ENCODE measurements at regions not wholly inside any gene's neighbourhood (a gene's known extent, or its start where the extent isn't known, plus 50 kb on each side); places are given as distances from the start of the nearest gene placed in this dataset.

- Histone ChIP-seq H3K27me3 (ENCODE audit: control insufficient read depth in 1 of 2, insufficient read depth in 2 of 2, low read length in 2 of 2) (no peaks in the 10 kb centered on the region), H3K9ac (ENCODE audit: insufficient read depth, low read depth, low read length) (no peak overlapping the region), H3K4me1 (ENCODE audit: insufficient read depth, low read length) (no peaks in the 10 kb centered on the region), H3K4me2 (ENCODE audit: low read depth, low read length) (no peak overlapping the region), H4K20me1 (ENCODE audit: insufficient read depth, low read length) (no peaks in the 10 kb centered on the region), H2AFZ (ENCODE audit: low read length) (no peak overlapping the region), H3K27ac (ENCODE audit: extremely low read length, insufficient read depth, low read length) (no peak overlapping the region), H3K79me2 (ENCODE audit: insufficient read depth, low read length) (no peaks in the 10 kb centered on the region), H3K9me3 (ENCODE audit: low read length) (peaks cover 52% of the 10 kb centered on the region), H3K36me3 (replicated peaks in 1 of 2; ENCODE audit: control insufficient read depth in 1 of 2, insufficient read depth in 2 of 2, low read length in 2 of 2) (no peaks in the 10 kb centered on the region), H3K4me3 (replicated peaks in 1 of 3; ENCODE audit: insufficient read depth in 1 of 3, low read depth in 2 of 3, low read length in 3 of 3) (no peak overlapping the region)
- WGBS (ENCODE audit: low lambda C conversion rate): 17% methylated on average over 5 of the region's 5 CpGs
- ATAC-seq (no peak), FAIRE-seq (no peak), DNase-seq (ENCODE audit: low spot score) (no peak)
- intact Hi-C loops (cut with micrococcal nuclease; ENCODE audit: unreplicated experiment): no loop called here
- no TSS peak for BruUV-seq (replicated peaks)
- in situ Hi-C loops (cut with HindIII; ENCODE audit: extremely low pct_ligation_motif_present, low pct_unique_long_range_greater_than_20kb): no loop called here
- no peak for TF ChIP-seq SP4 (CRISPR knock-in tag; IDR thresholded peaks at IDR 0.05)
- no peak for TF ChIP-seq ZNF713 (CRISPR knock-in tag; IDR thresholded peaks at IDR 0.05)
- TF ChIP-seq RAD51 (IDR thresholded peaks at IDR 0.05; ENCODE audit: borderline replicate concordance): no peak
- TF ChIP-seq PAF1 (CRISPR knock-in tag; IDR thresholded peaks at IDR 0.05): no peak
- no peak for TF ChIP-seq ZNF264 (CRISPR knock-in tag; IDR thresholded peaks at IDR 0.05)
- TF ChIP-seq, protein P1, sequence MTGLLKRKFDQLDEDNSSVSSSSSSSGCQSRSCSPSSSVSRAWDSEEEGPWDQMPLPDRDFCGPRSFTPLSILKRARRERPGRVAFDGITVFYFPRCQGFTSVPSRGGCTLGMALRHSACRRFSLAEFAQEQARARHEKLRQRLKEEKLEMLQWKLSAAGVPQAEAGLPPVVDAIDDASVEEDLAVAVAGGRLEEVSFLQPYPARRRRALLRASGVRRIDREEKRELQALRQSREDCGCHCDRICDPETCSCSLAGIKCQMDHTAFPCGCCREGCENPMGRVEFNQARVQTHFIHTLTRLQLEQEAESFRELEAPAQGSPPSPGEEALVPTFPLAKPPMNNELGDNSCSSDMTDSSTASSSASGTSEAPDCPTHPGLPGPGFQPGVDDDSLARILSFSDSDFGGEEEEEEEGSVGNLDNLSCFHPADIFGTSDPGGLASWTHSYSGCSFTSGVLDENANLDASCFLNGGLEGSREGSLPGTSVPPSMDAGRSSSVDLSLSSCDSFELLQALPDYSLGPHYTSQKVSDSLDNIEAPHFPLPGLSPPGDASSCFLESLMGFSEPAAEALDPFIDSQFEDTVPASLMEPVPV (CRISPR knock-in tag; IDR thresholded peaks at IDR 0.05): no peak
- TF ChIP-seq MYPOP (CRISPR knock-in tag; IDR thresholded peaks at IDR 0.05): no peak
- no peak for TF ChIP-seq ZNF101 (CRISPR knock-in tag; IDR thresholded peaks at IDR 0.05; ENCODE audit: borderline replicate concordance, low read depth)
- ChIA-PET CTCF (ENCODE audit: low intra/inter-chr PET ratio, low total read pairs) (no interaction called here), POLR2A (no interaction called here)
These were observed 202.2 kb downstream of the SOX11 start for GRCh38 chr2:5894355-5894754.

Measured in HepG2 (cell line).